Gastrocnemius medialis (tissue), 4 donors: ENCODE measurements at regions not wholly inside any gene's neighbourhood (a gene's known extent, or its start where the extent isn't known, plus 50 kb on each side); places are given as distances from the start of the nearest gene placed in this dataset.
"Not testable (repeated sequence)": the region's sequence is repeated elsewhere in the genome, so short reads cannot be mapped to it uniquely, and the experiment has no call there.

Experiments used
- POLR2A ChIP-seq, 2 donors: fragments of 450-650 bp; IDR thresholded peaks; one replicate each; pipeline ENCODE4 v1.6.1; 2017; ENCODE audit warnings: antibody characterized with exemption in 2 of 2, mild to moderate bottlenecking in 2 of 2, moderate library complexity in 2 of 2
- TF ChIP-seq, protein P1 (sequence below), 5 experiments: fragments of 450-650 bp in 3 of 5; fragments of 200-600 bp in 2 of 5; sonication (generic) in 2 of 5; IDR thresholded peaks in 4 of 5; conservative IDR thresholded peaks in 1 of 5; 1 replicate in 4 of 5; 2 replicates in 1 of 5; pipeline ENCODE4 v1.5.1; 2016 to 2019; ENCODE audit warnings: antibody characterized with exemption in 5 of 5, mild to moderate bottlenecking in 3 of 5, moderate library complexity in 3 of 5

GRCh38 chr6:148022279-148022678 lies 320.4 kb upstream of the SASH1 start:
- TF ChIP-seq, protein P1, sequence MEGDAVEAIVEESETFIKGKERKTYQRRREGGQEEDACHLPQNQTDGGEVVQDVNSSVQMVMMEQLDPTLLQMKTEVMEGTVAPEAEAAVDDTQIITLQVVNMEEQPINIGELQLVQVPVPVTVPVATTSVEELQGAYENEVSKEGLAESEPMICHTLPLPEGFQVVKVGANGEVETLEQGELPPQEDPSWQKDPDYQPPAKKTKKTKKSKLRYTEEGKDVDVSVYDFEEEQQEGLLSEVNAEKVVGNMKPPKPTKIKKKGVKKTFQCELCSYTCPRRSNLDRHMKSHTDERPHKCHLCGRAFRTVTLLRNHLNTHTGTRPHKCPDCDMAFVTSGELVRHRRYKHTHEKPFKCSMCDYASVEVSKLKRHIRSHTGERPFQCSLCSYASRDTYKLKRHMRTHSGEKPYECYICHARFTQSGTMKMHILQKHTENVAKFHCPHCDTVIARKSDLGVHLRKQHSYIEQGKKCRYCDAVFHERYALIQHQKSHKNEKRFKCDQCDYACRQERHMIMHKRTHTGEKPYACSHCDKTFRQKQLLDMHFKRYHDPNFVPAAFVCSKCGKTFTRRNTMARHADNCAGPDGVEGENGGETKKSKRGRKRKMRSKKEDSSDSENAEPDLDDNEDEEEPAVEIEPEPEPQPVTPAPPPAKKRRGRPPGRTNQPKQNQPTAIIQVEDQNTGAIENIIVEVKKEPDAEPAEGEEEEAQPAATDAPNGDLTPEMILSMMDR (IDR thresholded peaks at IDR 0.05 in 4 of 5, conservative IDR thresholded peaks at IDR 0.05 in 1 of 5), result not testable (repeated sequence)
- TF ChIP-seq POLR2A (IDR thresholded peaks at IDR 0.05), result not testable (repeated sequence)
